GM21367 (cell line): ENCODE measurements at regions not wholly inside any gene's neighbourhood (a gene's known extent, or its start where the extent isn't known, plus 50 kb on each side); places are given as distances from the start of the nearest gene placed in this dataset.

ENCODE experiments used
- ATAC-seq: cut with Tn5 transposase; IDR thresholded peaks from one replicate; pipeline ENCODE4 v1.9.1; 2021; ENCODE audit not compliant: unreplicated experiment

GRCh38 chr4:96166806-96167205, 326.9 kb downstream of the PDHA2 start:
- no peak for ATAC-seq

GRCh38 chr4:96170198-96170597, 330.3 kb downstream of the PDHA2 start:
- no peak for ATAC-seq

DNA sequence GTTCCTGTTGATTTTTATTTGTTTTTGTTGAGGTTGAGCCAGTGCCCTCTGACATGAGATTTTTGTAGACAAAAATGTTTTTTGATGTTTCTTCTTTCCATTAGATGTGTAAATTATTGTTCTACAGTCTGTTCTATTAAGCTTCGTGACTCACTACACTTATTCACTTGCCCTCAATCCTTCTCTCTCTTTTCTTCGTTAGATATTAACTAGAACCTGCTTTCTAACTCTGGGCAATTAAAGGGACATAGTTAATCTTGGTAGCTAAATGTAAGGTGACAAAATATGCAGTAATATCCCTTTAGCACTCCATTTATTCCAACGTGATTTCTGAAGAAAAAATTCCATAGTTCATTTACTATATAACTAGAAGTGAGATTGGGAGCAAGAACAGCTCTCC, 333.9 kb downstream of the PDHA2 start:
- ATAC-seq, result no peak

DNA sequence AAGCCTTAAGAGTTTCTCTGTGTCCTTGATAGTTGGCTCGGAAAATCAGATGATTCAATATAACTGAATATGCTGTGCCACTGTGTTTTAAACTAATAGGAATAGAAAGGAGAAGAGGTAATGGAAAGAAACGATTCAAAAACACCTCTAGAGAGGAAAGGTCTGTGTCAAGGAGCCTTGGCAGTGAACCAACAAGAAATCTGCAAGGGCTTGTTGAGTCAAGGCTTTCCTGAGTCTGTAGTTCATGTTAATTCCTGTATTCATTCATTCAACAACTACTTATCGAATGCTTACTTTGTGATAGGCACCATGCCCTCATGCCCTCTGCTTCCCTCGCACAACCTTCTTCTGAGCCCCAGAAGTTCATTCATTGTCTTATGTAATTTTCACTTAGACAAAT, 336.0 kb downstream of the PDHA2 start:
- ATAC-seq, result no peak

DNA sequence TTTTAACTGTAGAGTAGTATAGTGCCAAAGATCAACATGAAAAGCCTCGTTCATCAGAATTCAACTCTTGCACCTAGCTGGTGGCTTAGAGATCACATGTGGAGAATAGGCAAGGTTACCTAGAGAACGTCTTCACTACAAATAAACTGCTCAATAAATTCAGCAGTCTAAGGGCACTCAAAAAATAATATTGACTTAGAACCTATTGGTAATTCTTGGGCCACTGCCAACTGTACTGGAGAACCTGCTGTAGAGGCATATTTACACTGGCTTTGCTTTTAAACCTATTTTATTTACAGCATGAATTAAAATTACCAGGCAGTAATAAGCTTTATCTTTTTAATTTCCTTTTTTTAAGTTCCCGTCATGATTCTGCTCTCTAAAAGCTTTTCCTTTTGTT, 343.7 kb downstream of the PDHA2 start:
- ATAC-seq, result no peak

DNA sequence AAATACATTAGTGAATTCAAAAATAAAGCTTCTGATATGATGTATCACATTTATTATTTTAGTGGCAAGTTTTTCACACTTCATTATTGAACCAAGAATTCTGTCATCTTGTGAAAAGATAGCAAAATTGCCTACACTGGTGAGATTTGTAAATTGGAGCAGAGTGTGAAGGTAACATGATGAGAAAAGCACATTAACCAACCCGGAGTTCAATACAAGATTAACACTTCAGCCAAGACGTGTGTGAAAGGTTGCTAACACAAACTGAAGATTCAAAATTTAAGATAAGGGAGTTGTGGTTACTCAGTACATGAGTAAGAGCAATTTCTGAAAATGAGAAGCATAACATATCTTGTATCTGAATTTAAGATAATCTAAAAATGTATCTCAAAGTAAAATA, 346.7 kb downstream of the PDHA2 start:
- ATAC-seq, result no peak

GRCh38 chr4:96189761-96190160, 349.9 kb downstream of the PDHA2 start:
- no peak for ATAC-seq

- no peak for ATAC-seq
These were observed 353.2 kb downstream of the PDHA2 start for GRCh38 chr4:96193061-96193460.

DNA sequence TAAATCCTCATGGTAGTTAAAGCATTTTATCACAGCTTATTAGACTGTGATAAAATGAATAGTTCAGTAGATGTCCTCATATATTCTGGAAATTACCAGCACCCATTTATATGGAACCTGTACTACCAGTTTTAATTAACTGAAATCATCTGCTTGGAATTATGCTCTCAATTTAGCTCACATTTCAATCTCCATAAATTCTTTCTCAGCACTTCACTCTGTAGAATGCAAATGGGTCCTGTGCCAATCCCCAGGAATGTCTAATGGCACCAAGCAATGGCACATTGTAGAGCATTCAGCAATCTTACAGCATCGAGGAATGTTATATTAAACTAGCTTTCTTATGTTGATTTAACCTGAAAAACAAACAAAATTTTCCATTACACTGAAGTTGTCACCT, 355.1 kb downstream of the PDHA2 start:
- ATAC-seq, result no peak

- ATAC-seq, result no peak
These were observed 365.4 kb downstream of the PDHA2 start for GRCh38 chr4:96205143-96205936.

- ATAC-seq, result no peak
These were observed 387.6 kb downstream of the PDHA2 start for GRCh38 chr4:96227515-96227914.

- no peak for ATAC-seq
These were observed 388.6 kb downstream of the PDHA2 start for GRCh38 chr4:96228463-96228862.

DNA sequence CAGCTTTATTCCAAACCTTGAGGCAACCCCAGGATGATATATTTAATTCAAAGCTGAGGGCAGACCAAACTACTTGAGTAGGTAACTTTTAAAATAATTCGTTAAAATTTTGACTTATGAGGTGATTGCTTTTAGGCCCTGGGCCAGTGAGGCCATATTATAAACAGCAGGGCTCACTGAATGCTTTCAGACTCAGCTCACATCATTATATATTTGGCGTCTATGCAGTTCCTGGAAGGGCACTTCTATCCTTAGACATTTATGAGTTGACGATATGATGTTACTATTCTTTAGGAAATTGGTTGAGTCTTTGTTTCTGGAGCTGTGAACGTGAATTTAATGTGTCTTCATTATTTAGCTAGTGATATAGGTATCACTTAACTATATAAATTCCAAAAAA, 400.1 kb downstream of the PDHA2 start:
- ATAC-seq, result no peak

GRCh38 chr4:96241819-96242218, 401.9 kb downstream of the PDHA2 start:
- no peak for ATAC-seq

- no peak for ATAC-seq
These were observed 407.2 kb downstream of the PDHA2 start for GRCh38 chr4:96247096-96247495.

DNA sequence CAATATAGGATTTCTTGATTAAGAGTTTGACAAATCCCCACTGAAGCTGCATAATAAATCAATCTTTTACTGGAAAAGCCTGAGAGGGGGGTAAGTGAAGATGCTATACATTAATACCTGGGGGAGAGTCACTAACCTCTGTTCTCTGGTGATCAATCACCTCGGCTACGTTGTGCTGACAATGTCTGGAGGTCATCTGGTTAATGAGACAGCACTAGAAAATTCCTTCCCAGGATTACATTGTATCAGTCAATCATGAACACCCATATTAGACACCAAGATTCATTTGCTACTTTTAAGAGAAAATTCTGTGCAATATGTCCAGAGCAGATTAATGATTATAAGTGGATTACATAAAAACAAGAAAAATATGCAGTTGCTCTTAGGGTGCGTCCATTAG, 408.3 kb downstream of the PDHA2 start:
- no peak for ATAC-seq

- ATAC-seq, result no peak
These were observed 420.3 kb downstream of the PDHA2 start for GRCh38 chr4:96260064-96260682.

GRCh38 chr4:96262057-96262456, 422.2 kb downstream of the PDHA2 start:
- no peak for ATAC-seq

- ATAC-seq, result no peak
These were observed 423.4 kb downstream of the PDHA2 start for GRCh38 chr4:96263291-96263690.

- no peak for ATAC-seq
These were observed 425.1 kb downstream of the PDHA2 start for GRCh38 chr4:96264941-96265463.

DNA sequence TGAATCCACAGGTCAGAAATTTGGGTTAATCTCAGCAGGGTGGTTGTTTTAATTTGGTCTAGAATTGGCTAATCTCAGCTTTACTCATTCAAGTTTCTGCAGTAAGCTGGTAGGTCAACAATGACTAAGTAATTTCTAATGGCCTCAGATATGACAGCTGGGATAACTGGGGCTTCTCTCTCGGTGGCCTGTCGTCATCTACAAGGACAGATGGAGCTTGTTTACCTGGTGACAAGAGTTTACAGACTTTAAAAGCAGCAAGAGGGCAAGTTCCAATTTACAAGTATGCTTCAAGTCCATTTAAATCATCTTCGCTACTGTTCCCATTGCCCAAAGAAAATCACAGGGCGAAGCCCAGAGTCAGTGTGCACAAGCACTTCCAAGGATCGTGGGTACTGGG, 453.9 kb downstream of the PDHA2 start:
- no peak for ATAC-seq

- ATAC-seq, result no peak
These were observed 455.3 kb downstream of the PDHA2 start for GRCh38 chr4:96295143-96295741.
